PC-3 (cell line): ENCODE measurements at regions not wholly inside any gene's neighbourhood (a gene's known extent, or its start where the extent isn't known, plus 50 kb on each side); places are given as distances from the start of the nearest gene placed in this dataset.

ENCODE experiments used
- CTCF ChIP-seq: fragments of 300-600 bp; sonication (generic); conservative IDR thresholded peaks from 2 replicates; pipeline ENCODE4 v1.5.1; 2017; ENCODE audit warnings: antibody characterized with exemption, low read depth, mild to moderate bottlenecking, low read length
- EZH2 ChIP-seq: fragments of 300-600 bp; sonication (generic); IDR thresholded peaks from one replicate; pipeline ENCODE4 v1.6.1; 2017; ENCODE audit warnings: antibody characterized with exemption, mild to moderate bottlenecking, low read length; ENCODE audit not compliant: unreplicated experiment
- EZH2phosphoT487 ChIP-seq: fragments of 300-600 bp; sonication (generic); IDR thresholded peaks from 2 replicates; pipeline ENCODE4 v1.6.1; 2018; ENCODE audit warnings: mild to moderate bottlenecking, antibody characterized with exemption, low read length, borderline replicate concordance

GRCh38 chr3:176037636-176038035 lies 1159.6 kb downstream of the TBL1XR1 start:
- TF ChIP-seq CTCF (no peak), EZH2 (no peak), EZH2phosphoT487 (no peak)
